Effector memory CD4-positive, alpha-beta T cell (primary cell): ENCODE measurements at regions not wholly inside any gene's neighbourhood (a gene's known extent, or its start where the extent isn't known, plus 50 kb on each side); places are given as distances from the start of the nearest gene placed in this dataset.

Experiments
- DNase-seq, 3 donors: peaks; one replicate each; pipeline ENCODE4 v3.0.0-alpha.2; 2020
- H3K27ac ChIP-seq: 2 replicates; pipeline ENCODE4 v1.7.0; 2013; ENCODE audit warnings: mild to moderate bottlenecking, low read length, moderate library complexity; ENCODE audit not compliant: insufficient read depth, poor library complexity, severe bottlenecking
- H3K27me3 ChIP-seq: replicated peaks from 2 replicates; pipeline ENCODE4 v1.7.0; 2013; ENCODE audit warnings: mild to moderate bottlenecking, low read length; ENCODE audit not compliant: insufficient read depth, control insufficient read depth, poor library complexity, severe bottlenecking
- H3K36me3 ChIP-seq: 2 replicates; pipeline ENCODE4 v1.7.0; 2013; ENCODE audit warnings: mild to moderate bottlenecking, low read length, moderate library complexity; ENCODE audit not compliant: control insufficient read depth, insufficient read depth
- H3K4me1 ChIP-seq: 2 replicates; pipeline ENCODE4 v1.7.0; 2013; ENCODE audit warnings: low read length, mild to moderate bottlenecking; ENCODE audit not compliant: control insufficient read depth, insufficient read depth, poor library complexity, severe bottlenecking
- H3K4me3 ChIP-seq: 2 replicates; pipeline ENCODE4 v1.7.0; 2013; ENCODE audit warnings: low read length, low read depth, mild to moderate bottlenecking; ENCODE audit not compliant: insufficient read depth, poor library complexity, severe bottlenecking
- H3K9me3 ChIP-seq: 2 replicates; pipeline ENCODE4 v1.7.0; 2013; ENCODE audit warnings: mild to moderate bottlenecking, low read length, moderate library complexity; ENCODE audit not compliant: control insufficient read depth

DNA sequence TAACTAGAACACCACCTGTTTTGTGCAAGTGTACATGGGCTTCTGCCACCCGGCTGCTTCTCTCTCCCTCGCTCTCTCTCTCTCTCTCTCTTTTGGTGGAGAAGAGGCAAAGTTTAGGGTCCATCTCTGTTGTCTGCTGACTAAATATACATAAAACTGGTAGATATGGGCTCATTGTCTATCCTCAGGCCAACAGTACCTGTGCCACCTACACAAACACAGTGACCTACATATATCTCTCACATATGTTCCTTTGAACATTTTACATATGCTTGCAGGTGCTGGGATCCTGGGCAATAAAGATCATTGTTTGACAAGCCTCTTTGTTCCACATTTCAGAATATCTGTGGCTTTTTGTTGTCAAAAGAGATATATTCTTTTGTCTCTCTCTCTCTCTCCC lies 256.3 kb upstream of the KCNH8 start:
- Histone ChIP-seq H3K4me1 (no peaks in the 10 kb centered on the region), H3K27me3 (no peaks in the 10 kb centered on the region), H3K36me3 (no peaks in the 10 kb centered on the region), H3K27ac (no peak overlapping the region), H3K4me3 (no peak overlapping the region), H3K9me3 (no peaks in the 10 kb centered on the region)
- no peak for DNase-seq

GRCh38 chr3:18891641-18892040 lies 256.7 kb upstream of the KCNH8 start:
- no peaks in the 10 kb centered on the region for H3K4me1 ChIP-seq
- H3K4me3 ChIP-seq: no peak overlapping the region
- no peaks in the 10 kb centered on the region for H3K27me3 ChIP-seq
- DNase-seq: no peak
- no peaks in the 10 kb centered on the region for H3K36me3 ChIP-seq
- no peak overlapping the region for H3K27ac ChIP-seq
- no peaks in the 10 kb centered on the region for H3K9me3 ChIP-seq

DNA sequence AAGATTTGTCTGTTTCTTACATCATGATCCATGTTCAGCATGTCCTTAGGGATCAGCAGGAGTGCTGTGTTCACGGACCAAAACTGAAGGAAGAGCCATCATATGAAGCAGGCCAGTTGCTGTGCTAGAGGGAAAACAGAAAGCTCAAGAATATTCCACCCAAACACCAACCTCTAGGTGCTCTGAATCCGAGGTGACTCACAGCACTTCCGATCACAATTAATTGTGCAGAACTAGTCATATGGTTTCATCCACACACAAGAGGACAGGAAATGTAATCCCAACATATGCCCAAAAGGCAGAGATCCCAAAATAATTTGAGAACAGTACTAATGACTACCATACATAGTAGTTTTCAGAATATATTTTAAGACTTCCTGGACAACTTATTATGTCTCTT lies 257.9 kb upstream of the KCNH8 start:
- DNase-seq: no peak

GRCh38 chr3:18888819-18889218 lies 259.5 kb upstream of the KCNH8 start:
- Histone ChIP-seq H3K9me3 (no peaks in the 10 kb centered on the region), H3K36me3 (no peaks in the 10 kb centered on the region), H3K27me3 (no peaks in the 10 kb centered on the region), H3K4me3 (no peak overlapping the region), H3K4me1 (no peaks in the 10 kb centered on the region), H3K27ac (no peak overlapping the region)
- no peak for DNase-seq

More for the DNA sequence above, 257.9 kb upstream of the KCNH8 start:
- no peaks in the 10 kb centered on the region for H3K27me3 ChIP-seq
- H3K9me3 ChIP-seq: no peaks in the 10 kb centered on the region
- no peak overlapping the region for H3K27ac ChIP-seq
- no peaks in the 10 kb centered on the region for H3K36me3 ChIP-seq
- no peaks in the 10 kb centered on the region for H3K4me1 ChIP-seq
- no peak overlapping the region for H3K4me3 ChIP-seq

GRCh38 chr3:18888370-18888769 lies 259.9 kb upstream of the KCNH8 start:
- no peak overlapping the region for H3K27ac ChIP-seq
- H3K9me3 ChIP-seq: no peaks in the 10 kb centered on the region
- H3K4me1 ChIP-seq: no peaks in the 10 kb centered on the region
- H3K4me3 ChIP-seq: no peak overlapping the region
- H3K36me3 ChIP-seq: no peaks in the 10 kb centered on the region
- DNase-seq: no peak
- H3K27me3 ChIP-seq: no peaks in the 10 kb centered on the region

DNA sequence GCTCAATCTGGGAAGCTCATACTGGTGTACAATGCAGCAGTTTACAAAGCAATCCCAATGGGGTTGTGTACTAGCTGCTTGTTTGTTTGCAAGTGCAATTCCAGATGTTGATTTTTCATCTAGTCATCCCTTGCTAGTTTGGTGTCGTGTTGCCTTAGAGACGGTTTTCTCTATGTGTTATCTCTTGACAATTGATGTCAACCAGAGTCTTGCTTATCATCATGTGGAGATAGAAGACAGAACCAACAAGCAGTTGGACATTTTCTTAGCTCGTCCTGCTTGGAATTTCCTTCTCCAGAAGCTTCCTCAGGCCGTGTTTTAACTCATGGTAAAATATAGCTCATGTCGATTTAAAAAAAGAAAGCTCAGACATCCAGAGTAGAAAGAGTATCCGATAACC lies 262.0 kb upstream of the KCNH8 start:
- H3K27me3 ChIP-seq: no peaks in the 10 kb centered on the region
- no peak for DNase-seq

DNA sequence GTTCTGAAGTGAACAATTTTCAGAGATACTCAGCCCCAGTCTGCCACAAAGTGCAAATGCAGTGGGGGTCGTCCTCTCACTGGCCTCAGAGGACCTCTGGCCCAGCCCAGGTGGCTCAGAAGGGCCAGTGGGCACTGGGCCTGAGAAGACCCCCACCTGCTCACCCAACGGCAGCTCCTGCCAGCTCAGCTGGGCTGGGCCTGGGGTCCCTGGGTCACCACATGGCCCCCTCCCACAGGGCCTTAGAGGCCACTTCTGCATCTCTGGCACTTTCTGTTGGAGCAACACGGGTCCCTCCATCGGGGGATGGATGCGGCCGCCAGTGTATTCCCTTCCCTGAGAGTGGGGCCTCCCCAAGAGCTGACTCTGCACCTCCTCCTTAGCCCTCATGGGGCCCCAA lies 262.7 kb upstream of the KCNH8 start:
- Histone ChIP-seq H3K4me1 (no peaks in the 10 kb centered on the region), H3K27ac (no peak overlapping the region)

More for the DNA sequence above, 262.0 kb upstream of the KCNH8 start:
- no peaks in the 10 kb centered on the region for H3K9me3 ChIP-seq
- H3K36me3 ChIP-seq: no peaks in the 10 kb centered on the region
- H3K27ac ChIP-seq: no peak overlapping the region
- H3K4me1 ChIP-seq: no peaks in the 10 kb centered on the region
- H3K4me3 ChIP-seq: no peak overlapping the region

DNA sequence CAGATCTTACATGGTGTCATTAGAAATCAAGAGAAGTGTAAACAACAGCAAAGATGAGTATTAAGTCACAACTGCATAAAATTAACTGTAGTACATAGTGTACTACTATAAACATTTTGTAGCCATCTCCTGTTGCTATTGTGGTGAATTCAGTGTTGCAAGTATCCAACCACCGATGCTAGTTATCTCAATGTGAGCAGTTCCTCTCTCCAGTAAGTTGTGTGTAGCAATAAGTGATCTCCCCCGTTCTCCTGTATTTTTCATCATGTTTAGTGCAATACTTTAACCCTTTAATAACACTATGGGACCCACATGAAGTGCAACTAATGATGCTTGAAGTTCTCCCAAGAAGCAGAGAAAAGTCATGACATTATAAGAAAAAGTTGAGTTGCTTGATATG lies 264.7 kb upstream of the KCNH8 start:
- H3K4me1 ChIP-seq: no peaks in the 10 kb centered on the region
- H3K27me3 ChIP-seq: no peaks in the 10 kb centered on the region
- DNase-seq: no peak
- H3K27ac ChIP-seq: no peak overlapping the region
- H3K9me3 ChIP-seq: no peaks in the 10 kb centered on the region
- no peak overlapping the region for H3K4me3 ChIP-seq
- H3K36me3 ChIP-seq: no peaks in the 10 kb centered on the region

More for the DNA sequence above, 262.7 kb upstream of the KCNH8 start:
- Histone ChIP-seq H3K36me3 (no peaks in the 10 kb centered on the region), H3K4me3 (no peak overlapping the region), H3K9me3 (no peaks in the 10 kb centered on the region), H3K27me3 (no peaks in the 10 kb centered on the region)
- no peak for DNase-seq

GRCh38 chr3:18880691-18881090 lies 267.6 kb upstream of the KCNH8 start:
- Histone ChIP-seq H3K36me3 (no peaks in the 10 kb centered on the region), H3K4me1 (no peaks in the 10 kb centered on the region), H3K9me3 (no peaks in the 10 kb centered on the region), H3K4me3 (no peak overlapping the region), H3K27ac (no peak overlapping the region), H3K27me3 (no peaks in the 10 kb centered on the region)
- no peak for DNase-seq

DNA sequence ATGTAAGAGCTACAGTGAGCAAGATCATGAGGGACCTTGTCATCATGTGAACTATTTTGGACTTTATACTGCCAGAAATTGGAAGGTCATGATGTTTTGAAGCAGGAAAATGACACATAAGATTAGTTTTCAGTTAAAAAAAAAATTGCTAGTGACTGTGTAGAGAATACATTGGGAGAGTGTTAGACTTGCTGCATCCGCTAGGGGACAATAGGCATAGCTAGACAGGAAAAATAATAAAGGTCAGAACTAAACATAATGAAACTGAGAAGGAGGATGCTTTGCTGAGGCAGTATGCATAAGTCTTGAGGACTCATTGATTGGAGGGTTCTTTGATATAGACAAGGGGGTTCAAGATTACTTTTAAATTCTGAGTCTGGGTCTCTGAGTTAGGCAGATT lies 275.8 kb upstream of the KCNH8 start:
- H3K4me3 ChIP-seq: no peak overlapping the region

DNA sequence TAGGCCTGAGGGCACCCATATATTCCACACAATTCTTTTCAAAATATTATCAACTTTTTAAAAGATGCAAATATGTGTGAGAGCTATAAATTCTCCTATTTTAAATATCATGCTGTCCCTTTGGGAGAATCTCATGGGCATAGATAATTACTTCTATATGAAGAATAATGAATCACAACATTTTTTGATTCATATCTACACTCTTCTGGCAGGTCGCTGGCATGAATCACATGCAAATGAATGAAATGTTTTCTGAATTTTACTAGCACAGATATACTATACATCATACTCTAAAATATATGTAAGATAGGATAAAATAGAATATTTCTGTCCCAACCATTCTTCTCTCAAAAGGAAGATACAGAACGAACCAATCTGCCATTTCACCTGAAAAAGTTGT lies 277.7 kb upstream of the KCNH8 start:
- Histone ChIP-seq H3K36me3 (no peaks in the 10 kb centered on the region), H3K9me3 (no peaks in the 10 kb centered on the region), H3K27me3 (no peaks in the 10 kb centered on the region), H3K27ac (no peak overlapping the region), H3K4me3 (no peak overlapping the region), H3K4me1 (no peaks in the 10 kb centered on the region)
- no peak for DNase-seq

More for the DNA sequence above, 275.8 kb upstream of the KCNH8 start:
- no peaks in the 10 kb centered on the region for H3K9me3 ChIP-seq
- H3K27ac ChIP-seq: no peak overlapping the region
- no peaks in the 10 kb centered on the region for H3K36me3 ChIP-seq
- no peaks in the 10 kb centered on the region for H3K27me3 ChIP-seq
- H3K4me1 ChIP-seq: no peaks in the 10 kb centered on the region
- DNase-seq: no peak
